Osteocyte (in vitro differentiated cells): ENCODE measurements at regions not wholly inside any gene's neighbourhood (a gene's known extent, or its start where the extent isn't known, plus 50 kb on each side); places are given as distances from the start of the nearest gene placed in this dataset.

Source experiments
- DNase-seq: peaks from one replicate; pipeline ENCODE4 v3.0.0; 2021; ENCODE audit warnings: mixed read lengths; ENCODE audit not compliant: unreplicated experiment; ENCODE audit errors: extremely low spot score
- H3K27ac Mint-ChIP-seq: one replicate; pipeline ENCODE4 v1.8.0; 2021; ENCODE audit warnings: mild to moderate bottlenecking, mixed read lengths; ENCODE audit not compliant: unreplicated experiment
- H3K27me3 Mint-ChIP-seq: one replicate; pipeline ENCODE4 v1.8.0; 2021; ENCODE audit warnings: mixed read lengths; ENCODE audit not compliant: unreplicated experiment
- H3K36me3 Mint-ChIP-seq: one replicate; pipeline ENCODE4 v1.8.0; 2021; ENCODE audit warnings: mixed read lengths; ENCODE audit not compliant: unreplicated experiment
- H3K4me1 Mint-ChIP-seq: one replicate; pipeline ENCODE4 v1.8.0; 2021; ENCODE audit warnings: mixed read lengths; ENCODE audit not compliant: unreplicated experiment
- H3K4me3 Mint-ChIP-seq: one replicate; pipeline ENCODE4 v1.8.0; 2021; ENCODE audit warnings: mild to moderate bottlenecking, moderate library complexity, mixed read lengths; ENCODE audit not compliant: unreplicated experiment
- H3K9me3 Mint-ChIP-seq: one replicate; pipeline ENCODE4 v1.8.0; 2021; ENCODE audit warnings: mixed read lengths; ENCODE audit not compliant: unreplicated experiment
- TF ChIP-seq, protein P1 (sequence below): fragments of 200-600 bp; sonication (generic); IDR thresholded peaks from 2 replicates; pipeline ENCODE4 v1.5.0; 2021; ENCODE audit warnings: antibody characterized with exemption, mild to moderate bottlenecking, moderate library complexity

DNA sequence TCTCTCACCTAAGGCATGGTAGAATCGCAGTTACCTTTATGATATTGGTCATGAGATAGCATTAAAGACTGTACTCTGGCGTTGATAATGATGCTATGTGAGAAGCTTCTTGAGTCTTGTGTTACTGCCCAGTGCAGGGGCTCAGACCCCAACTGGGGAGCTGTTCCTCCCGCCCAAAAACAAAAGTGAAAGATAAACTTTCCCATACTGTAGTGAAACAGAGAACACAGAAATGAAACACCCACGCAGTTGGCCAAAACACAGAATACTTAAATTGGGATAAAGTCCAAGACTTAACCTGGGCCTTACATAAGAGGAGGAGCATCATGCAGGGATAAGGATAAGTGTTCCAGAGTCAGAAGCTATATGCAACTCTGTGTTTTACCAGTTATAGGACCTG, 130.6 kb downstream of the HHIPL2 start:
- TF ChIP-seq, protein P1, sequence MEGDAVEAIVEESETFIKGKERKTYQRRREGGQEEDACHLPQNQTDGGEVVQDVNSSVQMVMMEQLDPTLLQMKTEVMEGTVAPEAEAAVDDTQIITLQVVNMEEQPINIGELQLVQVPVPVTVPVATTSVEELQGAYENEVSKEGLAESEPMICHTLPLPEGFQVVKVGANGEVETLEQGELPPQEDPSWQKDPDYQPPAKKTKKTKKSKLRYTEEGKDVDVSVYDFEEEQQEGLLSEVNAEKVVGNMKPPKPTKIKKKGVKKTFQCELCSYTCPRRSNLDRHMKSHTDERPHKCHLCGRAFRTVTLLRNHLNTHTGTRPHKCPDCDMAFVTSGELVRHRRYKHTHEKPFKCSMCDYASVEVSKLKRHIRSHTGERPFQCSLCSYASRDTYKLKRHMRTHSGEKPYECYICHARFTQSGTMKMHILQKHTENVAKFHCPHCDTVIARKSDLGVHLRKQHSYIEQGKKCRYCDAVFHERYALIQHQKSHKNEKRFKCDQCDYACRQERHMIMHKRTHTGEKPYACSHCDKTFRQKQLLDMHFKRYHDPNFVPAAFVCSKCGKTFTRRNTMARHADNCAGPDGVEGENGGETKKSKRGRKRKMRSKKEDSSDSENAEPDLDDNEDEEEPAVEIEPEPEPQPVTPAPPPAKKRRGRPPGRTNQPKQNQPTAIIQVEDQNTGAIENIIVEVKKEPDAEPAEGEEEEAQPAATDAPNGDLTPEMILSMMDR, result no peak
- no peak overlapping the region for H3K27ac Mint-ChIP-seq
- peaks cover 3% of the 10 kb centered on the region for H3K4me1 Mint-ChIP-seq
- peaks cover 13% of the 10 kb centered on the region for H3K27me3 Mint-ChIP-seq
- no peak for DNase-seq
- H3K9me3 Mint-ChIP-seq, result no peaks in the 10 kb centered on the region
- no peaks in the 10 kb centered on the region for H3K36me3 Mint-ChIP-seq
- no peak overlapping the region for H3K4me3 Mint-ChIP-seq

DNA sequence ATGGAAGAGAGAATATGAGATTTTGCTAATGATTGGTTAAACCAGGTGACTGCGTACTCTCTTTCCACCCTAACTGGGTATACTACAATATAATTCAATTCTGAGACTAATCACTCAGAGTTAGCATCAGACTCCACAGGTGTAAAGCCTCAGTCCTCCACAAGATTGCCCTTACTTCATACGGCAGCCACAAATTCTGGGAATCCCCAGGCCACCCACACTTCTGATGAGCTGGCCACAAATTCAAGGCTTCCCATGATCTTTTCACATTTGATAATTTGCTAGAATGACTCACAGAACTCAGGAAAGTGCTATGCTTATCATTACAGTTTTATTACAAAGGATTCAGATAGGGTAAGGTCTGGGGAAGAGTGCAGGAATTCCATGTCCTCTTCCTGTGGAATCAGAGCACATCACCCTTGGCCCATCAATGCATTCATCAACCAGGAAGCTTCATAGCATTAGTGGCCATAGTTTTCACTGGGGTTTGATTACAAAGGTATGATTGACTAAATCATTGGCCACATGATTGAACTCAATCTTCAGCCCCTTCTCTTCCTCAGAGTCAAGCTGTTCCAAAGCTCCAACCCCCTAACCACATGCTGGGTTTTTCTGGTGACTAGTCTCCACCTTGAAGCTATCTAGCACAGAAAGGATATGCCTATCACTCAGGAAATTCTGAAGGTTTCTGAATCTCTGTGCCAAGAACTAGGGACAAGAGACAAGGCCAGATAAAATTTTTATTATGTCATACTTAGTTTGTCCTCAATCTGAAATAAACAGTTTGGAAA, 131.7 kb downstream of the HHIPL2 start:
- H3K27me3 Mint-ChIP-seq, result peaks cover 8% of the 10 kb centered on the region
- peaks cover 3% of the 10 kb centered on the region for H3K4me1 Mint-ChIP-seq
- no peak overlapping the region for H3K4me3 Mint-ChIP-seq
- H3K36me3 Mint-ChIP-seq, result no peaks in the 10 kb centered on the region
- H3K9me3 Mint-ChIP-seq, result no peaks in the 10 kb centered on the region
- H3K27ac Mint-ChIP-seq, result no peak overlapping the region
- TF ChIP-seq, protein P1, result no peak
- DNase-seq, result no peak

DNA sequence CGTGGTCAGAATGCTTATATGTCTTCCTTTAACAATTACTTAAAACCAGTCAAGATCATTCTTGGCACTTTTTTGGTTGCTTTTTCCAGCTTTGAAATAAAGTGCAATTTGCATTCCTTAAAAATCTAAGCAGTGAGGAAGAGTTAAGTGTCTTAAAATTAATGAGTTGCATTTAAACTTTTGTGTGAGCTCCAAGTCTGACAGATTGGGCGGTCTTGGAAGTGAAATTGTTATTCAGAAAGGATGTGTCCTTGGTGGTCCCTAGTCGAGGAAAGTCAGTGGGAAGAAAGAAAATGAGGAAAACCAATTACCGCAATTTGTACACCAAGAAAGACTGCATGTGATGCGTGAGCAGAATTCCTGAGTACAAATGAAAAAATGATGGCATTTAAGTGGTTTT, 132.5 kb downstream of the HHIPL2 start:
- H3K36me3 Mint-ChIP-seq, result no peaks in the 10 kb centered on the region
- H3K4me3 Mint-ChIP-seq, result no peak overlapping the region
- no peak for DNase-seq
- TF ChIP-seq, protein P1, result no peak
- H3K4me1 Mint-ChIP-seq, result peaks cover 3% of the 10 kb centered on the region
- peaks cover 6% of the 10 kb centered on the region for H3K27me3 Mint-ChIP-seq
- no peak overlapping the region for H3K27ac Mint-ChIP-seq
- H3K9me3 Mint-ChIP-seq, result no peaks in the 10 kb centered on the region

DNA sequence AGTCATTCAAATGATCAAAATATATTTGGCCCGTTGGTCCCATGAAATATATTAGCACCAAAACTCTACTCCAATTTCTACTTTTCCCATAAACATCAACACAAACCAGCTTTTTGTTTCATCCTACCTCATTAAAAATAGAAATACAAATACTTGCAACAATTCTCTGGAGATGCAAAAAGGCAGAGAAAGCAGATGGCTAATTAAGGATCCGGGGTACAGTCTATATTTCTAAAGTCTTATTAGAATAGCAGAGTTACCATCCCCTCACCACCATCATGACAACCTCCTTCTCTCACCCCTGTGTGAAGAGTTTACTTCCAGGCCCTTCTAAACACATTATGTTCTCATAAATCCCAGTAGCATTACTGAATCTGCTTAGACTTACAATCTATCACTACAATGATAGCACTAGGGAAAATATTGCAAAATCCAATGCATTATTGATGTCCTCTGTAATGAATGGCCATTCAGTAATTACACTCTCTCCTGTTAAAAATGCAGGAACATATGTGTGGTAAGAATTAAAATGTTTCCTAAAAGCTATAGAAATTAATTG, 133.8 kb downstream of the HHIPL2 start:
- Mint-ChIP-seq H3K27ac (no peak overlapping the region), H3K9me3 (no peaks in the 10 kb centered on the region), H3K36me3 (no peaks in the 10 kb centered on the region), H3K4me1 (peaks cover 3% of the 10 kb centered on the region), H3K4me3 (no peak overlapping the region), H3K27me3 (peaks cover 2% of the 10 kb centered on the region)
- TF ChIP-seq, protein P1, result no peak
- no peak for DNase-seq

DNA sequence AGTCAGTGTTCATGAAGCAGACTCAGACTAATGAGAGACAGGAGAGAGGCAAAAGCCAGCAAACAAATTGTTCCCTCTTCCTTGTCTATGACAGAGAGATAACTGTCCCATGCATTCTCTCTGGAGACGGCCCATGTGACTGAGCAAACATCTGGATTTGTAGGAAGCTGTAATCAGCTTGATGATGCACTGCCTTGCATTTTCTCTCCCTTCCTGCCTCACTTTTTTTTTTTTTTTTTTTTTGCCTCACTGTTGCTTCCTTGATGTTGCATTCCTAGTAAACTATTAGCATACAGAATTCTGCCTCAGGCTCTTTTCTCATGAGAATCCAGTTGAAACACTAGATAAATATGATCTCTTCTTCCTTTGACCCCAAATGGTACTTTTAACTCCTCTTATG, 134.5 kb downstream of the HHIPL2 start:
- Mint-ChIP-seq H3K4me3 (no peak overlapping the region), H3K27me3 (peaks cover 2% of the 10 kb centered on the region), H3K9me3 (no peaks in the 10 kb centered on the region), H3K27ac (no peak overlapping the region), H3K4me1 (peaks cover 3% of the 10 kb centered on the region), H3K36me3 (no peaks in the 10 kb centered on the region)
- TF ChIP-seq, protein P1, result no peak
- DNase-seq, result no peak
